ENCODE measurements at regions not wholly inside any gene's neighbourhood (a gene's known extent, or its start where the extent isn't known, plus 50 kb on each side); places are given as distances from the start of the nearest gene placed in this dataset.

- DNase-seq (no peak), ATAC-seq (no peak)
- Histone ChIP-seq H3K4me1 (no peaks in the 10 kb centered on the region), H3K4me3 (no peak overlapping the region), H3K36me3 (no peaks in the 10 kb centered on the region), H3K27ac (no peak overlapping the region), H3K27me3 (ENCODE audit: low read depth) (no peaks in the 10 kb centered on the region), H3K9me3 (no peaks in the 10 kb centered on the region)
- TF ChIP-seq CTCF (IDR thresholded peaks at IDR 0.05), result no peak
- intact Hi-C loops (cut with DNase I), result no loop called here
These were observed 292.1 kb upstream of the HSF2 start for GRCh38 chr6:122107256-122107852.

GRCh38 chr6:122109075-122109474 is 290.4 kb upstream of the HSF2 start:
- ATAC-seq, result no peak

GRCh38 chr6:122114717-122115116 is 284.7 kb upstream of the HSF2 start:
- DNase-seq (no peak), ATAC-seq (no peak)
- intact Hi-C loops (cut with DNase I), result no loop called here

More at GRCh38 chr6:122109075-122109474, 290.4 kb upstream of the HSF2 start:
- no peak overlapping the region for H3K27ac ChIP-seq
- H3K9me3 ChIP-seq, result no peaks in the 10 kb centered on the region
- intact Hi-C loops (cut with DNase I), result no loop called here
- no peak for TF ChIP-seq CTCF (IDR thresholded peaks at IDR 0.05)
- DNase-seq, result no peak
- no peak overlapping the region for H3K4me3 ChIP-seq
- H3K27me3 ChIP-seq (ENCODE audit: low read depth), result no peaks in the 10 kb centered on the region
- H3K36me3 ChIP-seq, result no peaks in the 10 kb centered on the region
- no peaks in the 10 kb centered on the region for H3K4me1 ChIP-seq

GRCh38 chr6:122116119-122116834 is 283.2 kb upstream of the HSF2 start:
- peak in 1 of 2 donors; percentile 47 for ATAC-seq
- Histone ChIP-seq H3K4me3 (no peak overlapping the region), H3K27ac (no peak overlapping the region), H3K27me3 (ENCODE audit: low read depth) (no peaks in the 10 kb centered on the region), H3K4me1 (no peaks in the 10 kb centered on the region), H3K36me3 (no peaks in the 10 kb centered on the region), H3K9me3 (no peaks in the 10 kb centered on the region)
- TF ChIP-seq CTCF (IDR thresholded peaks at IDR 0.05), result no peak
- no peak for DNase-seq
- intact Hi-C loops (cut with DNase I), result no loop called here

More at GRCh38 chr6:122114717-122115116, 284.7 kb upstream of the HSF2 start:
- Histone ChIP-seq H3K27me3 (ENCODE audit: low read depth) (no peaks in the 10 kb centered on the region), H3K9me3 (no peaks in the 10 kb centered on the region), H3K27ac (no peak overlapping the region), H3K4me3 (no peak overlapping the region), H3K36me3 (no peaks in the 10 kb centered on the region), H3K4me1 (no peaks in the 10 kb centered on the region)
- TF ChIP-seq CTCF (IDR thresholded peaks at IDR 0.05), result no peak

GRCh38 chr6:122116835-122117627 is 282.4 kb upstream of the HSF2 start:
- DNase-seq (no peak), ATAC-seq (peak; percentile 79 to 88)
- Histone ChIP-seq H3K27ac (peak overlapping the region; percentile 33), H3K9me3 (no peaks in the 10 kb centered on the region), H3K27me3 (ENCODE audit: low read depth) (no peaks in the 10 kb centered on the region), H3K4me1 (no peaks in the 10 kb centered on the region), H3K36me3 (no peaks in the 10 kb centered on the region), H3K4me3 (no peak overlapping the region)
- no peak for TF ChIP-seq CTCF (IDR thresholded peaks at IDR 0.05)
- intact Hi-C loops (cut with DNase I), result no loop called here

Data from lower lobe of right lung (tissue), 2 donors.